GM21360 (cell line): ENCODE measurements at regions not wholly inside any gene's neighbourhood (a gene's known extent, or its start where the extent isn't known, plus 50 kb on each side); places are given as distances from the start of the nearest gene placed in this dataset.
A peak's percentile ranks its signal among the peaks of the same experiment; 100 is the strongest.

Experiments
- ATAC-seq: cut with Tn5 transposase; IDR thresholded peaks from one replicate; pipeline ENCODE4 v1.9.1; 2021; ENCODE audit warnings: mild to moderate bottlenecking, moderate library complexity; ENCODE audit not compliant: unreplicated experiment

DNA sequence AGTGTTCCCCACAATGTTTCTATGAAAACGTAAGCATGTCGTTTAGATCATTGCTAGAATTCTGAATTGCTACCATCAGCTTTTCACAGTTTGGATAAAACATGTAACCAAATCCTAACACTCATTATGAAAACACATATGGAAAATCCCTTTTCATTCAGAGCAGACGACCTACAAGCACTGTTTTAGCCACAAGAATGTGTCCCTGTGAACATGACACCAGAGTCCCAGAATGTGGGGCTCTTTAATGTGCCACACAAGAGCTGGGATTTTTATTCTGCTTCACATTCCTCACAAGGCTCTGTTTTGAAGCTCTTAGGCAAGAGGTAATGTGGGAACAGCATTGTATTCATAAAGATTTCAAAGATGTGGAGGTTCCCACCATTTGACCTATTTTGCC, 141.1 kb upstream of the CITED2 start:
- peak; percentile 63 for ATAC-seq

DNA sequence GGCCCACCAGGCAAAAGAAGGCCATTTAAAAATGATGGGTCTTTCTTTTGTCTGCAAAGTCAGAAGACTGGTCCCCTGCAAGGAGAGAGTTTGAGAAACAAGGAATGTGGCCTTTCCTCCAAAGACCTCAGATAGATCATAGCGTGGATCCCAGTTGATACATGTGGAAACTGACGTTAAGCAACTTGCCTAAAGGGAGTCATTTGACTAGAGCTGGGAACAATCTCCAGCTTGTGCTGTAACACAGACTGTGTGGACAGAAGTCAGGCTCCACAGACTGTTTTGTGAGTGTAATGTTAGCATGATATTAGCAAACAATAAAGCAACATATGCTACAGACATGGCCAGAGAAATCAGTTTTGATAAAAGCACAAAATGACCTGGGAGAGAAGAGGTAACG, 140.4 kb upstream of the CITED2 start:
- ATAC-seq: no peak

DNA sequence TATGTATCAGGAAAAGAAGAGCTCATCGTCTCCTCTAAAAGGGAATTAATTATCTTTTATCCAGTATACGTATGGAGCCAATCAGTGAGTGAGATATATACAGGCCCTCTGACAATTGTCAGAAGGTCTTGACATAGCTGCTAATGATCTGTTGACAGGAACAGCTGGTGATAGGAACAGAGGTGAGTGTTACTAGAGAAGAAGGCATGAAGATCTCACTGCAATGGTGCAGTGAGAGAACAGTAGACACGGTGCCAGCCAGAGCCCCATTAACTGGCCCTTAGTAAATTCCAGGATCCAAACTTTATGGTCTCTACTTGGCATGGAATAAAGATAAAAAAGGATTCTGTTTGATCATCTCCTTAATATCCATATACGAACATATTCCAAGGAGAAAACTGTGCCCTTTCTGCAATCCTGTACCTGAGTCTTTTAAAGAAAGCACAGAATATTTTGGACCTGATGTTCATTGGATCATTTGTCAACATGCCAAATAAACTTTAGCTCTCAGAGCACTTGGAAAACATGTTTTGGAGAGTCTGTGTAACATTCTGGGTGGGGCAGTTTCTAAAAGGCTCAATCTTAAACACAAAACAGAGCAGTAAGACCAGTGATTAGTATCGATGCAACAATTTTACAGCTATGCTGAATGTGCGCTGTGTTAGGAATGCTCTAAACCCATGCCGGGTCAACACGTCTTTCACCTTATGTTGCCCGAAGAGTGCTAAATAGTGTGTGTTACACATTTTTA, 135.8 kb upstream of the CITED2 start:
- ATAC-seq: no peak

DNA sequence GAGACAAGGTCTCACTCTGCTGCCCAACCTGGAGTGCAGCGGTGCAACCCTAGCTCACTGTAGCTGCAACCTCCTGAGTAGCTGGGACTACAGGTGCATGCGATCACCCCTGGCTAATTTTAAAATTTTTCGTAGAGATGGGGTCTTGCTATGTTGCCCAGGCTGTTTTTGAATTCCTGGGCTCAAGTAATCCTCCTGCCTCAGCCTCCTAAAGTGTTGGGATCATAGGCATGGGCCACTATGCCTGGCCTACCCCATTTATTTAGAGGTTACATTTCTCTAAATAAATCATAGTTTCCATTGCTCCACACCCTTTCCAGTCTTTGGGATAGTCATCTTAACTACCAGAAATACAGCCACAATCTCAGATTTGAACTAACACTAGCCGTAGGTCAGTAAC, 134.7 kb upstream of the CITED2 start:
- no peak for ATAC-seq

- no peak for ATAC-seq
Measured at GRCh38 chr6:139508576-139508975, 134.1 kb upstream of the CITED2 start.

- no peak for ATAC-seq
Measured at GRCh38 chr6:139508023-139508422, 133.6 kb upstream of the CITED2 start.

DNA sequence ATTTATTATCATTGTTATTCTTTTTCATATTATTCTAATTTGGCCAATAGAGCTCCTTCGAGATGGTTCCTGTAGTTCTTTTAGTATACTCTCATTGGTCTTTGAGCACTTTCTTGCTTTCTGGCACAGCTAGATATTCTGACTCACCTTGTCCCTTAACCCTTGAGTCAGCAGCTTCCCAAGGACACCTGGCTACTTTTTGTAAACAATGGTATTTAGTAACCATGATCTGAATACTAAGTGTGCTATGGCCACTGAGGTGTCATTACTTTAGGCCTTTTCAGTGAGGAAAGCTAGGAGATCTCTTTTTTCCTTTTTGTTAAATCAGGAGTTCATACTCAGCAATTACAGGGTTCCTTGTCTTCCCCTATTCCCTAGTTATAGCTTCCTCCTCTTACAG, 126.5 kb upstream of the CITED2 start:
- no peak for ATAC-seq

DNA sequence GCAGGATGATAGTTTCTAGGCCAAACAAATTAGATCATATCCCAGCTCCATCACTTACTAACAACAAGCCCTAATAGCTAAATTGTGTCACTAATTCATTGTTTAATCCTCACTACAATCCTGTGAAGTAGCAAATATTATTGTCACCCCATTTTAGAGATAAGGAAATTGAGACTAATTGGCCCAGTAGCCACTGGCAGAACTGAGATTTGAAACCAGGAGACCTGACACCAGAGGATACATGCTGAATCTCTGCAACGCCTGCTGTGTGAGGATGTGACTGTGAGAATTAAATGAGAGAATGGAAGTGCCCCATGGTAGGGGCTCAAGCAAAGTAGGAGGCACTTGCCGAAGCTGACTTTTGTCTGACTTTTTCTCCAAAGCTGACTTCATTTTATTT, 124.3 kb upstream of the CITED2 start:
- no peak for ATAC-seq

- ATAC-seq: no peak
Measured at GRCh38 chr6:139497345-139497961, 123.0 kb upstream of the CITED2 start.

DNA sequence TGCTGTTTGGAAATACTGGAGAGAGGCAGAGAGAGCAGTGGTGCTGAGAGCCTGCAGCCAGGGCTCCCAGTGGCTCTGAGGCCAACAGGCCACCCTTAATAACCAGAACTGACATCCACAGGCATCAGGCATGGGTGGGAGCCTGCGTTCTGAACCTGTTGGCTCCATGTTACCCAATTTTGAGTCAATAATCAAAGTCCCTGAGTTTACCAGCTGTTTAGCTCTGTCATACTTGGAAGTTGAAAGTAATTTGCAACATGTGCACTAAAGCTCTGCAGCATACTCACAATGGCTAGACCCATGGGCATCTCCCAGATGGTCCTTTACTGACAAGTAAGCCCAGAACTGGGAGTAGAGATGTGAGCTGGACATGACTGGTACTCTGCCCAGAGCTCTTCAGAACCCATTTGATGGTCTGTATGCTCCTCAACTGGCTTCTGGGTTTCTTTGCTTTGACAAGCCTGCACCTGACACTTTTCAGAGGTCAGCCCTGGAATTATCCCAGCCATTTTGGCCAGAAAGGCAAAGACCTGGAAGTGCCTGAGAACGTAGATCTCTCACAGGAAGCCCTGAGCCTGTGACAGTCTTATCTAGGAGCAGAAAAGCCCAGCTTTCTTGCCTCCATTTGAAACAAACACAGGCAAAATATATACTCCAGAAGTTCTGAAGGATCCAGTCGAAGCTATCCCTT, 122.4 kb upstream of the CITED2 start:
- ATAC-seq: no peak

DNA sequence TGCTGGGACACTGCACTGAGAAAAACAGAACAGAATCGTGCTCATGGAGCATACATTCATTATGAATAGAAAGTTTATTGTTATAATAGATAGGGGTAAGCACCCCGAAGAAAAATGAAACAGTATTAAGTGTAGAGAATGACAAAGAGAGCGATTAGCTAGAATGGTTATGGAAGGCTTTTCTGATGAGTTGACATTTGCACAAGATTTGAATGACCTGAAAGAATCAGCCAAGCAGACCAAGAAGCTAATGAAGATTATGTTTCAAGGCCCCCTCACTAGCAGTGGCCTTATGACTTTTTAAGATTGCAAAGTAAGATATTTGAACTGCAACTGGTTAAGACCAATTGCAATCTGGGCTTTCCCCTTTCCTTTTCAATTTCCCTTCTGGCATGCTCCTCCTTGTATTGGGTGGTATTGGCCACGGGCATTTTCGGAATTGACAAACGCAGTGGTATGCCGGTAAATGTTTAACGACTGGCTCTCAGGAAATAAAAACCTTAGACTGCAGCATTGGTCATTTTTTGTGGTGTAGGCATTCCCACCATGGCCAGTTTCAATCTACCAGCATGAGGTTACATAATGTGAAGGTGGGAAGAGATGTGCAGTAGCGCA, 120.0 kb upstream of the CITED2 start:
- no peak for ATAC-seq

GRCh38 chr6:139490482-139490881, 116.0 kb upstream of the CITED2 start:
- no peak for ATAC-seq

DNA sequence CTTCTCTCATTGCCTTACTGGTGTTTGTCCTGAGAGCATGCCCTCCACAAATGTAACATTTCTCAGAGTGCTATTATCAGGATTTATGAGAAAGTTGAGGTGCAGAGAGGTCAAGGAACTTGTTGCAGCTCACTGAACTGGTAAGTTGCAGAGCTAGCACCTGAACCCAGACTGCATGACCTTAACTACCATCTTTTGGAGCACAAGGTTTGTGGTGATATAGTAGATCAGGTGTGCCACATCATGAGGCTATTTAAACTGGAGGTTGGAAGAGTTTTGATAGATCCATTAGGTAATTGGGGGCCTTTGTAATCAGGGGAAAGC, 112.0 kb upstream of the CITED2 start:
- ATAC-seq: peak; percentile 56

DNA sequence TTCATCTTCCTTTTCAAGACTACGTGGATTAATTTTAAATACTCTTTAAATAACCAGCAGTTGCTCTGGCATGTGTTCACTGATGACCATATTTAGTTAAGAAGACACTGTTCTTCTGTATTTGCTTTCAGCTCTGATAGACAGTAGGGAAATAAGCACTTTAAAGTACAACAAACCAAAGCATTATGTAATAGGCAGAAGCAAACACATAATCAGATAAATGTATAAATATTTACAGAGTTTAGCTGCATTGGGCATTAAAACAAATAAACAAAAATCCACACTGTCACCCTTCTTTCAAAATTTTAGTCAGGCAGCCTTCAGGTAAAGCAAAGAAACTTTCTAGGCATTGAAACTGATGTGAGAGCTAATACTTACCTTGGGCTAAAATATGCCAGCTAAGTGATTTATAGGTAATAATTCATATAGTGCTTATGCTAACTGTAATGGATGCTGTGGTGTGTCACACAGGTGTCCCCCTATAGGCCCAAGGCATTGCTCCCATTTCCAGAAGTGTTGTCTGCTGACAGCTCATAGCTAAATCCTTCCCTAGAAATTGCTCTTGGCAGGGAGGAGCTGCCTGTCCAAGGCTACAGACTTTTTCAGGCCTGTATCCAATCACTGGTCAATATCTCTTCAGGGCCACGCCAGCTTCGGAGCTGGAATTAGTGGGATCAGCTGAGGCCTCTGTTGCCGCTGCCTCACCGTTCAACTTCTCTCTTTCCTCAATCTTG, 111.5 kb upstream of the CITED2 start:
- ATAC-seq: no peak

DNA sequence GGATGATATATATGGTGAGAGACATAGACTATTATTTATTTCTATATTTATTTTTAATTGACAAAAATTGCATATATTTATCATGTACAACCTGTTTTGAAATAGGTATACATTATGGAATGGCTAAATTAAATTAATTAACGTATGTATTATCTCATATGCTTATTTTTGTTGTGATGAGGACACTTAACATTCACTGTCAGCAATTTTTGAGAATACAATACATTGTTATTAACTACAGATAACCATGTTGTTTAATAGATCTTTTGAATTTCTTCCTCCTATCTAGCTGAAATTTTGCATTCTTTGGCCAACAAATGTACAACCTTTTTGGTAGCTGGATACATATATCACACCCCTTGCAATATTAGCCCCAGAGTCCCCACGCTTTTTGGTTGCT, 110.7 kb upstream of the CITED2 start:
- no peak for ATAC-seq

GRCh38 chr6:139483079-139483478, 108.6 kb upstream of the CITED2 start:
- no peak for ATAC-seq

- no peak for ATAC-seq
Measured at GRCh38 chr6:139482287-139482686, 107.8 kb upstream of the CITED2 start.

DNA sequence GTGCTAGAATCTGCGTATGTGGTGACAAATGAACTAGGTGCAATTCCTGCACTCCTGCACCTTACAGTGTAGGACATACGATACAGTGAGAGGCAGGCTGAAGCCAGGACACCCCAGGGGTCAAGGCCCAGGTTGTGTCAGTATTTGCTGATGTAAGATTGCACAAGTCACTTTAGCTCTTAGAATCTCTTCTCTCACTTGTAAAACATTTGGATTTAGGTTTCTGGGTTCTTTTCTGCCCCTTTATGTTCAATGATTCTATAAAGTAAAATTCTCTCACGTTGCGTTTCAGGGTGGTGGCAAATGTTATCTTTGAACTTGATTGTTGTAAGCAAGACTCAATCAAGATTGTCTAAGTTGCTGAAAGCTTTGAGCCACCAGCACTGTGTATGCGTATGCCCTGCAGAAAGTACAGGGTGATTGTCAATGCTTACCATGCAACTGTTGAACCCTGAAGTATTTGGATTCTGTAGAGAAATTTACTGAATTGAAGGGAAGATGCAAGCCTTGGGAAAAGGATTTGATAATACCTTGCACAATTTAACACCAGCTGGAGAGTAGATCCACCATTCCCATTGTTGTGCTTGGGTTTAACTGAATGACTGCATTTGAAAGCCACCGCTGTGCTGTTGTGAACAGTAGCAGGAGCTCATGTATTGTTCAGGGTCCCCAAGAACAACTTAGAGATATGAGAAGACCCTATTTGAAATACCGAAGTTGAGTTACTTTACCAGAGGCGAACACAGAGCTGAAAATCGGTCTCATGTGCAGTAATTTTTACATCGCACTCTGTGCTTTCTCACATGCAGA, 106.1 kb upstream of the CITED2 start:
- ATAC-seq: no peak

DNA sequence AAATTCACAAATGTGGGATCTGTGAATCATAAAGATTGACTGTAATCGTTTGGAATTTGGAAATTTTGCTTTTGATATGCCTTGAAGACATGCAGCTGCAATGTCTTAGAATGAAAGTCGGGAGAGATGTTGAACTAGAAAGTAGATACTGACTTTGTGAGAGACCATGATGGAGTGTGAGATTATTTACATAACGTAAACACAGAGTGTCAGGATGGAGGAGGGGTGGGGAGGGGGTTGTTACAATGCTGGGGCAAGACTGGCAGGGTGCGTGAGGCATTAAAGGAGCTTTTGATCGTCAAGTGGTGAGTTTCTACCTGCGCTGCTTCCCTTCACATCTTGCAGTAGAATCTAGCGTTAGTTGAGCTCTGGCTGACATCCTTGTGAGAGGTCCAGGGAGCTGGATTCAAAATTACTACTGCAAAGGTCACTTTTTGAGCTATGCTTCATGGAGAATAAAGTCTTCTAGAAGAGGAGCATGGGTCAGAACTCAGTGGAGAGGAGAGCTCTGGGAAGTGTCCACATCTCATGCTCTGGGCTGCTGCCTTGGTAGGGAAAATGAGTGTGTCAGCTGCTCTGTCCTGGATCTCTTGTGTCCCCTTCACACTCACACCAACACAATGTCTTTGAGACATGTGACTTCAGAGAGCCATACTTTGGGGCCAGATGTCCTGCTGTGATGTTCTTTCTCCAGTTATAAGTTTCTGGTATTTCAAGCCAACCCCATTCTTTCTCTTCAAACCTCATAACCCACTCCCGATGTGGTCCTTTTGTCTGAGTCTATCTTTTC, 105.2 kb upstream of the CITED2 start:
- no peak for ATAC-seq

DNA sequence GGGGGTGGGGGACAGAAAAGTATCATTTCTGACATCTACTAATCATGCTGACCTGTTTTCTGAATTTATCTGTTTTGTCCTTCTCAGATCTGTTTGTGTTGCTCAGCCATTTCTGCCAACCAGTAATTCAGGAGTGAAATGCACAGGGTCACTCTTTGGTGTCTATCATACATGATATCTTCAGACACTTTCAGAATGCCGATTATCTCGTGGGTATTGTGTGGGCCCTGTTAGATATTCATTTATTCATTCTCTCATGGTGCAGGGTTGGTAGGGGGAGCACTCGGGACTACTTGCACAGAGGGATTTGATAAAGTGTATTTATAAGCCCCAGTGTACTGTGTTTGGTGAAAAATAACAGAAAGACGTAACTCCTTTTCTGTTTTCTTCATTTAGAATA, 101.2 kb upstream of the CITED2 start:
- no peak for ATAC-seq
